Breast epithelium (tissue), 3 donors: ENCODE measurements at regions not wholly inside any gene's neighbourhood (a gene's known extent, or its start where the extent isn't known, plus 50 kb on each side); places are given as distances from the start of the nearest gene placed in this dataset.

Source experiments
- CTCF ChIP-seq, 3 donors: fragments of 450-650 bp; IDR thresholded peaks; one replicate each; pipeline ENCODE4 v1.5.1; 2016 to 2017; ENCODE audit warnings: antibody characterized with exemption in 3 of 3, mild to moderate bottlenecking in 3 of 3, moderate library complexity in 3 of 3
- POLR2A ChIP-seq: fragments of 450-650 bp; IDR thresholded peaks from one replicate; pipeline ENCODE4 v1.6.1; 2016; ENCODE audit warnings: antibody characterized with exemption, mild to moderate bottlenecking, moderate library complexity
- POLR2AphosphoS5 ChIP-seq, 3 donors: sonication (generic); formaldehyde crosslinking; IDR thresholded peaks; one replicate each; pipeline ENCODE4 v1.6.1; 2017; ENCODE audit warnings: antibody characterized with exemption in 3 of 3

- TF ChIP-seq CTCF (IDR thresholded peaks at IDR 0.05) = no peak
- no peak for TF ChIP-seq POLR2A
- TF ChIP-seq POLR2AphosphoS5 (IDR thresholded peaks at IDR 0.05) = no peak
Measured at GRCh38 chr3:101931081-101931480, 81.8 kb downstream of the NFKBIZ start.
